ENCODE measurements at regions not wholly inside any gene's neighbourhood (a gene's known extent, or its start where the extent isn't known, plus 50 kb on each side); places are given as distances from the start of the nearest gene placed in this dataset.

DNA sequence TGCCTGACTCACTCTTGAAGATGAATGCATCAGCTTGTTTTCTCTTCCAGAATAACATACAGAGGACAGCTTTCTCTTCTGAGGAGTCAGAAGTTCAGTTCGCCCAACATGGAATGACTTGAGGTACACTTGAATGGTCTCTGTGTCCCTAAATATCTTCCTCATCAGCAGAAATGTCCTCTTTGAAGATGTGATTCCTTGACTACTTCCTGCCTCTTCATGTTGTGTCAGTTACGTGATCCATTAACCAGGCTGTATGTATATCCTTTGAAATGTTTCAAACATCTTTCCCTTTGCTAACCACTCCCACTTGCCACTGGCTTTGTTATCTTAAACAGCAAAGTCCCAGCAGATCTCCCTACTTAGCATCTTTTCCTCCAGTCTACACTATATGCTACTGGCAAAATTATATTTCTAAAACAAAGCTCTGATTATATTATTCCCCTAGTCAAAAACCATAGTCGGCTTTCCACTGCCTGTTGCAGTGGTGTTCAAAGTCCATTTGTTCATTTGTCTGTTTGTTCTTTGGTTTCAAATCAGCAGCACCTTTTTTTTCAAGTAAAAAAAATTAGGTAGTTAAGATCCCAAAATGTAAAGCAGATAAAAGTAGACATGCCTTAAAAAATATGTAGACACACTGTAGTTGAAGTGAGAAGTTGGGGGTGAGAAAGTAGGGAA is 82.1 kb upstream of the PAK3 start:
- no peak overlapping the region for H3K4me3 ChIP-seq (ENCODE audit: low read depth, low read length)
- TF ChIP-seq, protein P1, sequence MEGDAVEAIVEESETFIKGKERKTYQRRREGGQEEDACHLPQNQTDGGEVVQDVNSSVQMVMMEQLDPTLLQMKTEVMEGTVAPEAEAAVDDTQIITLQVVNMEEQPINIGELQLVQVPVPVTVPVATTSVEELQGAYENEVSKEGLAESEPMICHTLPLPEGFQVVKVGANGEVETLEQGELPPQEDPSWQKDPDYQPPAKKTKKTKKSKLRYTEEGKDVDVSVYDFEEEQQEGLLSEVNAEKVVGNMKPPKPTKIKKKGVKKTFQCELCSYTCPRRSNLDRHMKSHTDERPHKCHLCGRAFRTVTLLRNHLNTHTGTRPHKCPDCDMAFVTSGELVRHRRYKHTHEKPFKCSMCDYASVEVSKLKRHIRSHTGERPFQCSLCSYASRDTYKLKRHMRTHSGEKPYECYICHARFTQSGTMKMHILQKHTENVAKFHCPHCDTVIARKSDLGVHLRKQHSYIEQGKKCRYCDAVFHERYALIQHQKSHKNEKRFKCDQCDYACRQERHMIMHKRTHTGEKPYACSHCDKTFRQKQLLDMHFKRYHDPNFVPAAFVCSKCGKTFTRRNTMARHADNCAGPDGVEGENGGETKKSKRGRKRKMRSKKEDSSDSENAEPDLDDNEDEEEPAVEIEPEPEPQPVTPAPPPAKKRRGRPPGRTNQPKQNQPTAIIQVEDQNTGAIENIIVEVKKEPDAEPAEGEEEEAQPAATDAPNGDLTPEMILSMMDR (IDR thresholded peaks at IDR 0.05; ENCODE audit: control insufficient read depth, extremely low read depth, insufficient read depth), result no peak
- DNase-seq (ENCODE audit: low read depth), result no peak

DNA sequence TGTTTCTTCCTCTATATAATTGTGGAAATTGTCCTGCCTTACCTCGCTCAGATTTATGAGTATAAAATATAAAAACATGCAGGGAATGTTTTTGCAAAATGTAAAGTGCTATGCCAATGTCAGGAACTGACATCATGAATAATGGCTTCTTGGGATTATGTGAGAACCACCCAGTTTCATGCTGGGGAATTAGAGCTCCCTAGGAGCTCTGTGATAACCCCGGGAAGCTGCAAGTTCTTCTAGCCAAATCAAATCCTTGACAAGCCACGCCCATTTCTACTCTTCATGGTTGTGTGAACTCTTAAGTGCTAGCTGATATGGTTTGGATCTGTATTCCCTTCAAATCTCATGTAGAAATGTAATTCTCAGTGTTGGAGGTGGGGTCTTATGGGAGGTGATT is 85.9 kb upstream of the PAK3 start:
- TF ChIP-seq, protein P1 (IDR thresholded peaks at IDR 0.05; ENCODE audit: control insufficient read depth, extremely low read depth, insufficient read depth), result no peak
- H3K4me3 ChIP-seq (ENCODE audit: low read depth, low read length), result no peak overlapping the region
- DNase-seq (ENCODE audit: low read depth), result no peak

DNA sequence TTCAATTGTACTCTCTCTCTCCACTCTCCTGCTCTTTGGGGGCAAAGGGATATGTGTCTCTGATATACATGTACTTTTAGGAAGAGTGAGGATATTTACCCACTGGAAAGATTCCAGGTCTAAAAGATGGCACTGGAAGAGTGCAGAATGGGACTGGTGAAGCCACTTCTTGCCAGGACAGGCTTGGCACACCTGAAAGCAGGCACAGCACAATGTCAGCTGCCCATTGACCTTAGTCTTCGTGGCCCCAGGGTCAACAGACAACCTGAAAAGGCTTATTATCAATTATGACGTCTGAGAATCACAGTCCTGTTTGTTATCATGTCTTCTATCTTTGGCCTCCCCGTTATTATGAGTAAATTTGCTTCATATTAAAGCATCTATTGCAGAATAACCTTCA is 86.7 kb upstream of the PAK3 start:
- TF ChIP-seq, protein P1 (IDR thresholded peaks at IDR 0.05; ENCODE audit: control insufficient read depth, extremely low read depth, insufficient read depth), result no peak
- DNase-seq (ENCODE audit: low read depth), result no peak
- H3K4me3 ChIP-seq (ENCODE audit: low read depth, low read length), result no peak overlapping the region

DNA sequence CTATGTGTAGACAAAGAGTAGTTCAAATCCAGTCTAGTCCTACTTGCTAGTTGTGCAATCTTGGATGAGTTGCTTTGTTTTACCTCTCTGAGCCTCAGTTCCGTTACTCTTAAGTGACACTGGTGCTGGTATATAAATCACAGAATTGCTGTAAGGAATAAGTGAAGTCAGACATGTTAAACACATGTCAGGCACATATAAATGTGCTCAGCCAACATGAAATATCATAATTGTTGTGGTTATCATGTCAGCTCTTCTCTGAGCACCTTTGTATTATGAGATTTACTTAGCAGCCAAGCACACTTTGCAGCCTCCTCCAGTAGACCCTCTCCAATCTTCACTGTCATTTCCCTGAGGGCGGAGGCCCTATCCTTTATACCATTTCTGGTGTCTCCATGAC is 87.9 kb upstream of the PAK3 start:
- TF ChIP-seq, protein P1 (IDR thresholded peaks at IDR 0.05; ENCODE audit: control insufficient read depth, extremely low read depth, insufficient read depth), result no peak
- DNase-seq (ENCODE audit: low read depth), result no peak
- H3K4me3 ChIP-seq (ENCODE audit: low read depth, low read length), result no peak overlapping the region

DNA sequence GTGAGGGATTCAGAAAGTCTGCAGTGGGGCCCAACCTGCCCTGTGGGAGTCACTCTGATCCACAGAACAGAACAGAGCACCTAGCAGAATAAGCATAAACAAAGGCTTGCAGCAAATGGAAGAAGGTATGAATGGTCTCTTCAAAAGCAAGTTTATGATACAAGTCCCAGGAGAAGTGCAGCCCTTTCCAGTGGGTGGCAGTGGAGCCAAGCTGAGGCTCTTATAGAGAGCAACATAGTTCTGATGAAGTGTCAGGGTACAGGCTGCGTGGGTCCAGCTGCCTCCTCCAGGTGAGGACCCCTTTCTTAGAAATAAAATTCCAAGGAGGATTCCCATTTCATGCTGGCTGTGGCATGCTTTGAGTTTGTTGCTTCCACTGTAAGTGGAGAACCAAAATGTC is 88.8 kb upstream of the PAK3 start:
- DNase-seq (ENCODE audit: low read depth), result no peak
- TF ChIP-seq, protein P1 (IDR thresholded peaks at IDR 0.05; ENCODE audit: control insufficient read depth, extremely low read depth, insufficient read depth), result no peak

DNA sequence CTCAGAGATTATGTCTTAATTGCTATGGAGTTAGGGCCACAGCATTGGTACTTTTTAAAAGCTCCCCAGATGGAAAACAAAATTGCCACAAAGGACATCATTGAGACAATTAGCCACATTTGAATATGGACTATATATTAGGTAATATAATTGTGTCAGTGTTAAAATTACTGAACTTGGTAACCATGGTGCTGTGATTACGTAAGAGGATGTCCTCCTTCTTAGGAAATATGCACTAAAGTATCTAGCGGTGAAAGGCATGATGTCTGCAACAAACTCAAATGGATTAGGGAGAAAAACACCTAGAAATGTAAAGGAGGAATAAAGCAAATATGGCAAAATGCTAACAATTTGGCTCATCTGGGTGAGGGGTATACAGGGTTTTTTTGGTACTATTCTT is 89.9 kb upstream of the PAK3 start:
- H3K4me3 ChIP-seq (ENCODE audit: low read depth, low read length), result no peak overlapping the region
- DNase-seq (ENCODE audit: low read depth), result no peak
- TF ChIP-seq, protein P1 (IDR thresholded peaks at IDR 0.05; ENCODE audit: control insufficient read depth, extremely low read depth, insufficient read depth), result no peak

More for the DNA sequence above, 88.8 kb upstream of the PAK3 start:
- H3K4me3 ChIP-seq (ENCODE audit: low read depth, low read length), result no peak overlapping the region

DNA sequence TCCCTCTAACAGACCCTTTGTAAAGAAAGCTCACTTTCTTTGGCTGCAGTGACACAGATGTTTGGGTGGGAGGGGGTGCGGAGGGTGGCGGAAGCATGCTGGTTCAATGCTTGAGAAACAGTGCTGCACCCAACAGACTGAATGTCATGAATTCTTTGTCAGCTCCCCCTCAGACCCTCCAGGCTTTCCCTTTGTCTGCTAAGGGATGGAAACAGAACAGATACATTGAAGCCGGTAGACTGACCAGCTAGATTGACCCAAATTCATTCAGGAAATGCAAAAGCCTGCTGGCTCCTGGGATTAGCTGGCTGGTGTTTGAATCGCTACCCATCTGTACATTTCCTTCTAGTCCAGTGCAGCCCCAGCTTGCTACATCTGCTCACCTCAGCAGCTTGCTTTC is 90.8 kb upstream of the PAK3 start:
- H3K4me3 ChIP-seq (ENCODE audit: low read depth, low read length), result no peak overlapping the region
- no peak for DNase-seq (ENCODE audit: low read depth)
- TF ChIP-seq, protein P1 (IDR thresholded peaks at IDR 0.05; ENCODE audit: control insufficient read depth, extremely low read depth, insufficient read depth), result no peak

Measured in LNCaP clone FGC (cell line).